ENCODE measurements at regions not wholly inside any gene's neighbourhood (a gene's known extent, or its start where the extent isn't known, plus 50 kb on each side); places are given as distances from the start of the nearest gene placed in this dataset.

- no peak overlapping the region for H3K27ac ChIP-seq (ENCODE audit: low read depth in 1 of 2, low read length in 2 of 2)
- Mint-ChIP-seq H3K36me3 (no peaks in the 10 kb centered on the region), H3K4me1 (no peaks in the 10 kb centered on the region), H3K27ac (no peak overlapping the region), H3K9me3 (peaks cover 1 to 15% (median 9%) of the 10 kb centered on the region in 7 donors), H3K4me3 (no peak overlapping the region), H3K27me3 (ENCODE audit: low read depth in 3 of 3) (no peaks in the 10 kb centered on the region)
- no peaks in the 10 kb centered on the region for H3K27me3 ChIP-seq (ENCODE audit: control insufficient read depth in 2 of 2, insufficient read depth in 2 of 2, low read length in 2 of 2)
- no peaks in the 10 kb centered on the region for H3K79me2 ChIP-seq (ENCODE audit: insufficient read depth, low read length)
- H4K20me1 ChIP-seq (ENCODE audit: insufficient read depth, low read length) = no peaks in the 10 kb centered on the region
- no peak overlapping the region for H2AFZ ChIP-seq (ENCODE audit: insufficient read depth, low read depth, low read length, poor library complexity, severe bottlenecking)
- WGBS (ENCODE audit: insufficient coverage) = no CpG with 5 or more reads among the region's 5 CpGs
- peaks cover 6 to 9% of the 10 kb centered on the region in 2 donors for H3K9me3 ChIP-seq (replicated peaks in 1 of 2; ENCODE audit: control insufficient read depth in 1 of 2, insufficient read depth in 1 of 2, low read length in 2 of 2)
- no peaks in the 10 kb centered on the region for H3K36me3 ChIP-seq (replicated peaks in 1 of 2; ENCODE audit: control insufficient read depth in 1 of 2, insufficient read depth in 2 of 2, low read length in 2 of 2)
- no peak overlapping the region for H3K9ac ChIP-seq (ENCODE audit: insufficient read depth, low read length, poor library complexity, severe bottlenecking)
- intact Hi-C loops (cut with micrococcal nuclease) = no loop called here
- H3K4me1 ChIP-seq (ENCODE audit: control insufficient read depth in 1 of 2, insufficient read depth in 2 of 2, low read length in 2 of 2) = no peaks in the 10 kb centered on the region
- H3K4me2 ChIP-seq (replicated peaks; ENCODE audit: extremely low read depth, low read length, poor library complexity, severe bottlenecking) = no peak overlapping the region
- H3K4me3 ChIP-seq (replicated peaks in 1 of 3; ENCODE audit: low read depth in 2 of 3, low read length in 3 of 3) = no peak overlapping the region
- no peak for DNase-seq
- TF ChIP-seq, protein P1, sequence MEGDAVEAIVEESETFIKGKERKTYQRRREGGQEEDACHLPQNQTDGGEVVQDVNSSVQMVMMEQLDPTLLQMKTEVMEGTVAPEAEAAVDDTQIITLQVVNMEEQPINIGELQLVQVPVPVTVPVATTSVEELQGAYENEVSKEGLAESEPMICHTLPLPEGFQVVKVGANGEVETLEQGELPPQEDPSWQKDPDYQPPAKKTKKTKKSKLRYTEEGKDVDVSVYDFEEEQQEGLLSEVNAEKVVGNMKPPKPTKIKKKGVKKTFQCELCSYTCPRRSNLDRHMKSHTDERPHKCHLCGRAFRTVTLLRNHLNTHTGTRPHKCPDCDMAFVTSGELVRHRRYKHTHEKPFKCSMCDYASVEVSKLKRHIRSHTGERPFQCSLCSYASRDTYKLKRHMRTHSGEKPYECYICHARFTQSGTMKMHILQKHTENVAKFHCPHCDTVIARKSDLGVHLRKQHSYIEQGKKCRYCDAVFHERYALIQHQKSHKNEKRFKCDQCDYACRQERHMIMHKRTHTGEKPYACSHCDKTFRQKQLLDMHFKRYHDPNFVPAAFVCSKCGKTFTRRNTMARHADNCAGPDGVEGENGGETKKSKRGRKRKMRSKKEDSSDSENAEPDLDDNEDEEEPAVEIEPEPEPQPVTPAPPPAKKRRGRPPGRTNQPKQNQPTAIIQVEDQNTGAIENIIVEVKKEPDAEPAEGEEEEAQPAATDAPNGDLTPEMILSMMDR (IDR thresholded peaks at IDR 0.05) = no peak
These were observed 378.1 kb downstream of the LMO4 start for GRCh38 chr1:87706779-87707228.

GRCh38 chr1:87707411-87707810 lies 378.7 kb downstream of the LMO4 start:
- Mint-ChIP-seq H3K9me3 (peaks cover 0 to 9% (median 5%) of the 10 kb centered on the region in 7 donors), H3K4me1 (no peaks in the 10 kb centered on the region)
- H2AFZ ChIP-seq (ENCODE audit: insufficient read depth, low read depth, low read length, poor library complexity, severe bottlenecking) = no peak overlapping the region

More at GRCh38 chr1:87707411-87707810, 378.7 kb downstream of the LMO4 start:
- 100% methylated on average over 3 of the region's 7 CpGs for WGBS (ENCODE audit: insufficient coverage)
- Histone ChIP-seq H3K27ac (ENCODE audit: low read depth in 1 of 2, low read length in 2 of 2) (no peak overlapping the region), H3K27me3 (ENCODE audit: control insufficient read depth in 2 of 2, insufficient read depth in 2 of 2, low read length in 2 of 2) (no peaks in the 10 kb centered on the region), H3K4me1 (ENCODE audit: control insufficient read depth in 1 of 2, insufficient read depth in 2 of 2, low read length in 2 of 2) (no peaks in the 10 kb centered on the region), H3K9me3 (replicated peaks in 1 of 2; ENCODE audit: control insufficient read depth in 1 of 2, insufficient read depth in 1 of 2, low read length in 2 of 2) (peaks cover under 1 to 3% of the 10 kb centered on the region in 2 donors), H3K9ac (ENCODE audit: insufficient read depth, low read length, poor library complexity, severe bottlenecking) (no peak overlapping the region), H3K4me2 (replicated peaks; ENCODE audit: extremely low read depth, low read length, poor library complexity, severe bottlenecking) (no peak overlapping the region), H4K20me1 (ENCODE audit: insufficient read depth, low read length) (no peaks in the 10 kb centered on the region), H3K79me2 (ENCODE audit: insufficient read depth, low read length) (no peaks in the 10 kb centered on the region), H3K36me3 (replicated peaks in 1 of 2; ENCODE audit: control insufficient read depth in 1 of 2, insufficient read depth in 2 of 2, low read length in 2 of 2) (no peaks in the 10 kb centered on the region), H3K4me3 (replicated peaks in 1 of 3; ENCODE audit: low read depth in 2 of 3, low read length in 3 of 3) (no peak overlapping the region)
- no peak overlapping the region for H3K4me3 Mint-ChIP-seq
- DNase-seq = no peak
- no peaks in the 10 kb centered on the region for H3K27me3 Mint-ChIP-seq (ENCODE audit: low read depth in 3 of 3)
- no peaks in the 10 kb centered on the region for H3K36me3 Mint-ChIP-seq
- intact Hi-C loops (cut with micrococcal nuclease) = no loop called here
- TF ChIP-seq, protein P1 (IDR thresholded peaks at IDR 0.05) = no peak
- H3K27ac Mint-ChIP-seq = no peak overlapping the region

Data from CD14-positive monocyte (primary cell).